Fibroblast of villous mesenchyme (primary cell): ENCODE measurements at regions not wholly inside any gene's neighbourhood (a gene's known extent, or its start where the extent isn't known, plus 50 kb on each side); places are given as distances from the start of the nearest gene placed in this dataset.

Experiments
- DNase-seq: peaks from one replicate; pipeline ENCODE4 v3.0.0-alpha.2; 2010; ENCODE audit warnings: low read depth
- H3K4me3 ChIP-seq: 2 replicates; pipeline ENCODE4 v1.5.1; 2011; ENCODE audit warnings: low read depth, mild to moderate bottlenecking, low read length
- TF ChIP-seq, protein P1 (sequence below): IDR thresholded peaks from 2 replicates; pipeline ENCODE4 v1.5.1; 2012; ENCODE audit warnings: low read depth, mild to moderate bottlenecking, low read length; ENCODE audit not compliant: insufficient read depth

DNA sequence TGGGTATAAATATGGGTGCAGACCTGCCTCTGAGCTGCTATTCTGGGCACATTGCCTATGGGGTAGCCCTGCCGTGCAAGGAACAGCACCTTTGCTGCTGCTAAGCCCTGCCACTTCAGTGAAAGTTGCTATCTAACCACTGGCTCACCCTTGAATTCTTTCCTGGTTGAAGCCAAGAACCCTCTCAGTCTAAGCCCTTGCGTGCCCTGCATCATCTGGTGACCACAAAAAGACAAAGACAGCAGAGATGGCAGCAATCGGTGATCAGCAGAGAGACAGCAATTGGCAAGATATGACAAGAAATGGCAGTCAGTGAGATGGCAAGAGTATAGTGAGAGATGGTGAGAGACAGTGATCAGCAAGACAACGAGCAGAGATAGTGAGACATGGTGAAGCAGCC, 418.3 kb downstream of the MATN1 start:
- no peak for DNase-seq
- TF ChIP-seq, protein P1, sequence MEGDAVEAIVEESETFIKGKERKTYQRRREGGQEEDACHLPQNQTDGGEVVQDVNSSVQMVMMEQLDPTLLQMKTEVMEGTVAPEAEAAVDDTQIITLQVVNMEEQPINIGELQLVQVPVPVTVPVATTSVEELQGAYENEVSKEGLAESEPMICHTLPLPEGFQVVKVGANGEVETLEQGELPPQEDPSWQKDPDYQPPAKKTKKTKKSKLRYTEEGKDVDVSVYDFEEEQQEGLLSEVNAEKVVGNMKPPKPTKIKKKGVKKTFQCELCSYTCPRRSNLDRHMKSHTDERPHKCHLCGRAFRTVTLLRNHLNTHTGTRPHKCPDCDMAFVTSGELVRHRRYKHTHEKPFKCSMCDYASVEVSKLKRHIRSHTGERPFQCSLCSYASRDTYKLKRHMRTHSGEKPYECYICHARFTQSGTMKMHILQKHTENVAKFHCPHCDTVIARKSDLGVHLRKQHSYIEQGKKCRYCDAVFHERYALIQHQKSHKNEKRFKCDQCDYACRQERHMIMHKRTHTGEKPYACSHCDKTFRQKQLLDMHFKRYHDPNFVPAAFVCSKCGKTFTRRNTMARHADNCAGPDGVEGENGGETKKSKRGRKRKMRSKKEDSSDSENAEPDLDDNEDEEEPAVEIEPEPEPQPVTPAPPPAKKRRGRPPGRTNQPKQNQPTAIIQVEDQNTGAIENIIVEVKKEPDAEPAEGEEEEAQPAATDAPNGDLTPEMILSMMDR, result no peak

DNA sequence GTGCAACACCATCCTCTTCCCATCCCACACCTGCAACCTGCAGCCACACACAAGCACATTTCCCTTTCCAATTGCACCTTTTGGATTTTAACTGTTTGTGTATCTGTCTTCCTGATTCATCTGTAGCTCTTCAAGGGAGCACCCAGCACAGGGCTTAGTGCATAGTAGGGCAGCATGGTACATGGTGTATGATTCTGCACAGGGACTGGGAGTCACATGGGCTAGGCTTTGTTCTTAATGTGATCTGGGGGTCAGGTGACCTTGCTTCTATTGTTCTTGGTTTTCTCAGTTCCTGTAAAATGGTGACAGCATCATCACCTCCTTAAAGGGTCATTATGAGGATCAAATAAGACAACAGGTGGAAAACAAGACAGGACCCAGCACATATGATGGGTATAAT, 419.3 kb downstream of the MATN1 start:
- DNase-seq, result no peak
- TF ChIP-seq, protein P1, result no peak
- H3K4me3 ChIP-seq, result no peak overlapping the region

More for the DNA sequence above, 418.3 kb downstream of the MATN1 start:
- H3K4me3 ChIP-seq, result no peak overlapping the region

GRCh38 chr1:30303387-30303786, 420.0 kb downstream of the MATN1 start:
- DNase-seq, result no peak
- no peak overlapping the region for H3K4me3 ChIP-seq
- TF ChIP-seq, protein P1, result no peak

DNA sequence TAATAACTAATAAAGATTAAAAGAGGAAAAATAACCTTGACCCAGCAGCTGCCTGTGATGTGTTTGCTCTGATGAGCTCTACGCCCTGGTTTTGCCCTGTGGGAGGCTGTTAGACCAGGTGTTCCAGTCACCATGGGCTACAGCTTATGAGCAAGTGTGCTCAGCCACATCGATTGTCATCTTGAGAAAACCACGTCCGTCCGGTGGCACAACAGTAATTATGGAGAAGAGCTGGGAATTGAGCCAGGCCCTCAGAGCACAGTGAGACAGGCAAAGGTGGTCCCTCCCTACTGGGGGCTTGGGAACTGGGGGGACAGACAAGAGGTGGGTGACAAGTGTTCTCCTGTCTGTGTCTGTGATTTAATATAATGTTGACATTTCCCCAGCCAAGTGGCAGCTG, 420.5 kb downstream of the MATN1 start:
- TF ChIP-seq, protein P1, result no peak
- H3K4me3 ChIP-seq, result no peak overlapping the region
- DNase-seq, result no peak

GRCh38 chr1:30300669-30301068, 422.7 kb downstream of the MATN1 start:
- H3K4me3 ChIP-seq, result no peak overlapping the region
- TF ChIP-seq, protein P1, result no peak
- no peak for DNase-seq

DNA sequence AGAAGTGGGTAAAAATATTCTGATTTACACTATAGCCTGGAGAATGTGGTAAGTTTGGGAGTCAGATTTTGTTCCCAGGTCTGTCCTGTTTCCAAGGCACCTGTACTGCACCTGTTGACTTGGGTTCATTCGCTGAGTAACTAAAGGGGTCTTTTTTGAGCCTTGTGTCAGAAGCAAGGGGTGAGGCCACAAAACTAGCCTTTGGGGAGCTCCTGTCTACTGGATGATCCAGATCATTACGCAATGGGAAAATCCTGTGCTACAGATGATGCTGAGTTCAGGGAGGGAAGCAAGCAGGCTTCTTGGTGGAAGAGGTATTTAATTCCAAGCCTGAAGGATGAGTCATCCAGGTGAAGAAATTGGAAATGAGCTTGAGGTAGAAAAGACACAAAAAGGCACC, 424.0 kb downstream of the MATN1 start:
- TF ChIP-seq, protein P1, result no peak
- no peak overlapping the region for H3K4me3 ChIP-seq
- no peak for DNase-seq

DNA sequence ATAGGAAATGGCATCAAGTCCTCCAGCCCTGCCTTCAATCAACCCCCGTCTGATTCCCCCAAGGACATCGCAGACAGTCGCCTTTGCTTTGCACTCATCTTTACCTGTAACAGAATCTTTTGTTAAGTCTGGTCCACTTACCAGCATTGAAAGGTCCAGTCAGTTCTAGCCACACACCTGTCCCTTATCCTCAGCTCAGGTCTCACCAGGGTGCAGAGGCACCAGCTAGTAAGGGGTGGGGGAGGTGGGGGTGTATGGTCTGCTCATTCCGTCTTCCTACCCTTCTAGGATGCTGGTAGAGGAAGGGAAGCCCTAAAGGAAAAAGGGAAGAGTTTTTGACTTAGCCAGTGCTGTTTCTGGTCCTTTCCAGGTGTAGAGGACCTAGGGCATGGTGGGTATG, 427.7 kb downstream of the MATN1 start:
- TF ChIP-seq, protein P1, result no peak
- H3K4me3 ChIP-seq, result no peak overlapping the region
- DNase-seq, result no peak
